Upper lobe of left lung (tissue), 4 donors: ENCODE measurements at regions not wholly inside any gene's neighbourhood (a gene's known extent, or its start where the extent isn't known, plus 50 kb on each side); places are given as distances from the start of the nearest gene placed in this dataset.

ENCODE experiments used
- POLR2AphosphoS5 ChIP-seq, 2 donors: sonication (generic); formaldehyde crosslinking; IDR thresholded peaks; one replicate each; pipeline ENCODE4 v1.5.1; 2017; ENCODE audit warnings: antibody characterized with exemption in 2 of 2
- TF ChIP-seq, protein P1 (sequence below), 6 experiments: fragments of 450-650 bp in 4 of 6; fragments of 200-600 bp in 2 of 6; sonication (generic) in 2 of 6; IDR thresholded peaks; one replicate each; pipeline ENCODE4 v1.5.1; 2016 to 2019; ENCODE audit warnings: antibody characterized with exemption in 6 of 6

DNA sequence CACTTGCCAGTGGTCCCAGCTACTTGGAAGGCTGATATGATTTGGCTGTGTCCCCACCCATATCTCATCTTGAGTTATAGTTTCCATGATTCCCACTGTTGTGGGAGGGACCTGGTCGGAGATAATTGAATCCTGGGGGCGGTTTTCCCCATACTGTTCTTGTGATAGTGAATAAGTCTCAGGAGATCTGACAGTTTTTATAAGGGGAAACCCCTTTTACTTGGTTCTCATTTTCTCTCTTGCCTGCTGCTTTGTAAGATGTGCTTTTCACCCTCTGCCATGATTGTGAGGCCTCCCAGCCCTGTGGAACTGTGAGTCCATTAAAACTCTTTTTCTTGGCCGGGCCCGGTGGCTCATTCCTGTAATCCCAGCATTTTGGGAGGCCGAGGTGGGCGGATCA, 265.4 kb upstream of the SPOPL start:
- no peak for TF ChIP-seq POLR2AphosphoS5 (IDR thresholded peaks at IDR 0.05)
- TF ChIP-seq, protein P1, sequence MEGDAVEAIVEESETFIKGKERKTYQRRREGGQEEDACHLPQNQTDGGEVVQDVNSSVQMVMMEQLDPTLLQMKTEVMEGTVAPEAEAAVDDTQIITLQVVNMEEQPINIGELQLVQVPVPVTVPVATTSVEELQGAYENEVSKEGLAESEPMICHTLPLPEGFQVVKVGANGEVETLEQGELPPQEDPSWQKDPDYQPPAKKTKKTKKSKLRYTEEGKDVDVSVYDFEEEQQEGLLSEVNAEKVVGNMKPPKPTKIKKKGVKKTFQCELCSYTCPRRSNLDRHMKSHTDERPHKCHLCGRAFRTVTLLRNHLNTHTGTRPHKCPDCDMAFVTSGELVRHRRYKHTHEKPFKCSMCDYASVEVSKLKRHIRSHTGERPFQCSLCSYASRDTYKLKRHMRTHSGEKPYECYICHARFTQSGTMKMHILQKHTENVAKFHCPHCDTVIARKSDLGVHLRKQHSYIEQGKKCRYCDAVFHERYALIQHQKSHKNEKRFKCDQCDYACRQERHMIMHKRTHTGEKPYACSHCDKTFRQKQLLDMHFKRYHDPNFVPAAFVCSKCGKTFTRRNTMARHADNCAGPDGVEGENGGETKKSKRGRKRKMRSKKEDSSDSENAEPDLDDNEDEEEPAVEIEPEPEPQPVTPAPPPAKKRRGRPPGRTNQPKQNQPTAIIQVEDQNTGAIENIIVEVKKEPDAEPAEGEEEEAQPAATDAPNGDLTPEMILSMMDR (IDR thresholded peaks at IDR 0.05), result no peak
